Transverse colon (tissue), 4 donors: ENCODE measurements at regions not wholly inside any gene's neighbourhood (a gene's known extent, or its start where the extent isn't known, plus 50 kb on each side); places are given as distances from the start of the nearest gene placed in this dataset.

Experiments used
- DNase-seq: peaks from one replicate; pipeline ENCODE4 v3.0.0-alpha.2; 2019
- H3K27ac ChIP-seq, 4 donors: fragments of 200-600 bp; sonication (generic); 2 replicates each; pipeline ENCODE4 v1.5.1; 2016 to 2018; ENCODE audit warnings: inconsistent platforms in 4 of 4
- H3K27me3 ChIP-seq: fragments of 200-600 bp; sonication (generic); 2 replicates; pipeline ENCODE4 v1.5.1; 2017; ENCODE audit warnings: inconsistent platforms
- H3K36me3 ChIP-seq, 4 donors: fragments of 200-600 bp; sonication (generic); 2 replicates each; pipeline ENCODE4 v1.5.1; 2017 to 2019; ENCODE audit warnings: inconsistent platforms in 4 of 4
- H3K4me1 ChIP-seq, 4 donors: fragments of 200-600 bp; sonication (generic); 2 replicates each; pipeline ENCODE4 v1.5.1; 2017 to 2020; ENCODE audit warnings: inconsistent platforms in 4 of 4
- H3K4me3 ChIP-seq, 4 donors: fragments of 200-600 bp; sonication (generic); 1 replicate in 1 of 4; 2 replicates in 3 of 4; pipeline versions ENCODE4 v1.5.1 to v1.6.1; 2017 to 2019; ENCODE audit warnings: inconsistent platforms in 4 of 4
- H3K9me3 ChIP-seq, 2 donors: fragments of 200-600 bp; sonication (generic); 2 replicates each; pipeline ENCODE4 v1.5.1; 2017 to 2019; ENCODE audit warnings: inconsistent platforms in 2 of 2
- CTCF ChIP-seq, 5 experiments: fragments of 200-600 bp in 3 of 5; fragments of 450-650 bp in 2 of 5; sonication (generic) in 3 of 5; IDR thresholded peaks; 1 replicate in 2 of 5; 2 replicates in 3 of 5; pipeline ENCODE4 v1.5.1; 2016 to 2017; ENCODE audit warnings: antibody characterized with exemption in 5 of 5, inconsistent platforms in 3 of 5, mild to moderate bottlenecking in 2 of 5, moderate library complexity in 1 of 5
- EP300 ChIP-seq: sonication (generic); formaldehyde crosslinking; IDR thresholded peaks from one replicate; pipeline ENCODE4 v1.6.1; 2017; ENCODE audit warnings: antibody characterized with exemption, low read depth
- POLR2A ChIP-seq: fragments of 450-650 bp; IDR thresholded peaks from one replicate; pipeline ENCODE4 v1.6.1; 2016; ENCODE audit warnings: antibody characterized with exemption, mild to moderate bottlenecking, moderate library complexity
- POLR2AphosphoS5 ChIP-seq, 3 donors: sonication (generic); formaldehyde crosslinking; IDR thresholded peaks; one replicate each; pipeline ENCODE4 v1.6.1; 2016; ENCODE audit warnings: antibody characterized with exemption in 3 of 3
- WGBS, 2 donors: methylation state at CpG; one replicate each; pipeline ENCODE4 v1.1.5; 2018; ENCODE audit warnings: low coverage in 1 of 2; 5-methylcytosine and 5-hydroxymethylcytosine counted together
- in situ Hi-C, 4 donors: fragments of 200-750 bp; cut with MboI; loops; one replicate each; pipeline versions ENCODE4 v1.15.0 to v1.15.1; 2017; ENCODE audit warnings: low sequenced_read_pairs in 3 of 4, low pct_ligation_motif_present in 1 of 4, low pct_unique_long_range_greater_than_20kb in 1 of 4
- intact Hi-C: fragments of 100-400 bp; cut with DNase I; formaldehyde crosslinking; loops from one replicate; pipeline ENCODE4 v1.15.1; 2023; ENCODE audit warnings: low total_unique reads

GRCh38 chr4:14478504-14478903 is 523.8 kb upstream of the CPEB2 start:
- intact Hi-C loops = no loop called here
- in situ Hi-C loops = no loop called here
- WGBS, 2 donors = 80 to 95% methylated on average over 1 to 5 of the region's 5 CpGs

GRCh38 chr4:14496408-14496807 is 505.9 kb upstream of the CPEB2 start:
- TF ChIP-seq POLR2AphosphoS5 (IDR thresholded peaks at IDR 0.05) (no peak), POLR2A (no peak), EP300 (no peak), CTCF (IDR thresholded peaks at IDR 0.05) (no peak)
- H3K4me1 ChIP-seq = no peaks in the 10 kb centered on the region
- intact Hi-C loops (no loop called here), in situ Hi-C loops (no loop called here)
- no peaks in the 10 kb centered on the region for H3K9me3 ChIP-seq
- H3K27ac ChIP-seq = no peak overlapping the region
- H3K4me3 ChIP-seq = no peak overlapping the region
- H3K36me3 ChIP-seq = no peaks in the 10 kb centered on the region
- DNase-seq = no peak
- WGBS, 2 donors = 78 to 79% methylated on average over 1 of the region's 1 CpG
- no peaks in the 10 kb centered on the region for H3K27me3 ChIP-seq

More at GRCh38 chr4:14478504-14478903, 523.8 kb upstream of the CPEB2 start:
- Histone ChIP-seq H3K36me3 (no peaks in the 10 kb centered on the region), H3K27me3 (no peaks in the 10 kb centered on the region), H3K4me1 (no peaks in the 10 kb centered on the region), H3K4me3 (no peak overlapping the region), H3K27ac (no peak overlapping the region), H3K9me3 (no peaks in the 10 kb centered on the region)
- no peak for DNase-seq
- TF ChIP-seq POLR2A = no peak
- no peak for TF ChIP-seq POLR2AphosphoS5 (IDR thresholded peaks at IDR 0.05)
- TF ChIP-seq CTCF (IDR thresholded peaks at IDR 0.05) = no peak
- no peak for TF ChIP-seq EP300

- Histone ChIP-seq H3K36me3 (no peaks in the 10 kb centered on the region), H3K27ac (no peak overlapping the region), H3K4me3 (no peak overlapping the region), H3K4me1 (no peaks in the 10 kb centered on the region), H3K9me3 (no peaks in the 10 kb centered on the region), H3K27me3 (no peaks in the 10 kb centered on the region)
- intact Hi-C loops = no loop called here
- in situ Hi-C loops = no loop called here
- DNase-seq = no peak
- TF ChIP-seq POLR2A = no peak
- TF ChIP-seq EP300 = no peak
- no peak for TF ChIP-seq POLR2AphosphoS5 (IDR thresholded peaks at IDR 0.05)
- TF ChIP-seq CTCF (IDR thresholded peaks at IDR 0.05) = no peak
These were observed 505.3 kb upstream of the CPEB2 start for GRCh38 chr4:14496969-14497368.

- Histone ChIP-seq H3K4me3 (no peak overlapping the region), H3K4me1 (no peaks in the 10 kb centered on the region), H3K27ac (no peak overlapping the region), H3K36me3 (no peaks in the 10 kb centered on the region), H3K9me3 (no peaks in the 10 kb centered on the region), H3K27me3 (no peaks in the 10 kb centered on the region)
- TF ChIP-seq POLR2AphosphoS5 (IDR thresholded peaks at IDR 0.05) = no peak
- TF ChIP-seq CTCF (IDR thresholded peaks at IDR 0.05) = no peak
- no peak for TF ChIP-seq POLR2A
- no peak for TF ChIP-seq EP300
- 64 to 91% methylated on average over 1 to 2 of the region's 2 CpGs for WGBS, 2 donors
- in situ Hi-C loops = no loop called here
- intact Hi-C loops = no loop called here
- DNase-seq = no peak
These were observed 498.1 kb upstream of the CPEB2 start for GRCh38 chr4:14504162-14504561.
